ENCODE measurements at regions not wholly inside any gene's neighbourhood (a gene's known extent, or its start where the extent isn't known, plus 50 kb on each side); places are given as distances from the start of the nearest gene placed in this dataset.
"Not testable (repeated sequence)": the region's sequence is repeated elsewhere in the genome, so short reads cannot be mapped to it uniquely, and the experiment has no call there.

GRCh38 chr6:22749696-22750095, 180.3 kb downstream of the HDGFL1 start:
- no peak for DNase-seq (ENCODE audit: low read depth)

- no peak for DNase-seq (ENCODE audit: low read depth)
Observed at GRCh38 chr6:22751223-22751622, 181.9 kb downstream of the HDGFL1 start.

GRCh38 chr6:22752522-22752921, 183.2 kb downstream of the HDGFL1 start:
- DNase-seq (ENCODE audit: low read depth): no peak

GRCh38 chr6:22754061-22754460, 184.7 kb downstream of the HDGFL1 start:
- no peak for DNase-seq (ENCODE audit: low read depth)

- no peak for DNase-seq (ENCODE audit: low read depth)
Observed at GRCh38 chr6:22755605-22756004, 186.2 kb downstream of the HDGFL1 start.

GRCh38 chr6:22756365-22756764, 187.0 kb downstream of the HDGFL1 start:
- no peak for DNase-seq (ENCODE audit: low read depth)

GRCh38 chr6:22764496-22764895, 195.1 kb downstream of the HDGFL1 start:
- no peak for DNase-seq (ENCODE audit: low read depth)

GRCh38 chr6:22765015-22765414, 195.6 kb downstream of the HDGFL1 start:
- no peak for DNase-seq (ENCODE audit: low read depth)

- DNase-seq (ENCODE audit: low read depth): no peak
Observed at GRCh38 chr6:22766979-22767378, 197.6 kb downstream of the HDGFL1 start.

GRCh38 chr6:22770054-22770453, 200.7 kb downstream of the HDGFL1 start:
- DNase-seq (ENCODE audit: low read depth): no peak

- no peak for DNase-seq (ENCODE audit: low read depth)
Observed at GRCh38 chr6:22774129-22774528, 204.8 kb downstream of the HDGFL1 start.

GRCh38 chr6:22778438-22778837, 209.1 kb downstream of the HDGFL1 start:
- DNase-seq (ENCODE audit: low read depth): not testable (repeated sequence)

- no peak for DNase-seq (ENCODE audit: low read depth)
Observed at GRCh38 chr6:22779062-22779461, 209.7 kb downstream of the HDGFL1 start.

- no peak for DNase-seq (ENCODE audit: low read depth)
Observed at GRCh38 chr6:22783931-22784330, 214.6 kb downstream of the HDGFL1 start.

GRCh38 chr6:22784601-22785410, 215.4 kb downstream of the HDGFL1 start:
- no peak for DNase-seq (ENCODE audit: low read depth)

- no peak for DNase-seq (ENCODE audit: low read depth)
Observed at GRCh38 chr6:22788038-22788437, 218.7 kb downstream of the HDGFL1 start.

GRCh38 chr6:22789315-22789714, 219.9 kb downstream of the HDGFL1 start:
- no peak for DNase-seq (ENCODE audit: low read depth)

- DNase-seq (ENCODE audit: low read depth): no peak
Observed at GRCh38 chr6:22794844-22795243, 225.5 kb downstream of the HDGFL1 start.

GRCh38 chr6:22800451-22800850, 231.1 kb downstream of the HDGFL1 start:
- no peak for DNase-seq (ENCODE audit: low read depth)

- no peak for DNase-seq (ENCODE audit: low read depth)
Observed at GRCh38 chr6:22801831-22802230, 232.5 kb downstream of the HDGFL1 start.

GRCh38 chr6:22804620-22805261, 235.4 kb downstream of the HDGFL1 start:
- DNase-seq (ENCODE audit: low read depth): no peak

- no peak for DNase-seq (ENCODE audit: low read depth)
Observed at GRCh38 chr6:22807261-22807660, 237.9 kb downstream of the HDGFL1 start.

- no peak for DNase-seq (ENCODE audit: low read depth)
Observed at GRCh38 chr6:22807818-22808217, 238.5 kb downstream of the HDGFL1 start.

- DNase-seq (ENCODE audit: low read depth): no peak
Observed at GRCh38 chr6:22808466-22808865, 239.1 kb downstream of the HDGFL1 start.

Measured in CMK (cell line).